ENCODE measurements at regions not wholly inside any gene's neighbourhood (a gene's known extent, or its start where the extent isn't known, plus 50 kb on each side); places are given as distances from the start of the nearest gene placed in this dataset.

DNA sequence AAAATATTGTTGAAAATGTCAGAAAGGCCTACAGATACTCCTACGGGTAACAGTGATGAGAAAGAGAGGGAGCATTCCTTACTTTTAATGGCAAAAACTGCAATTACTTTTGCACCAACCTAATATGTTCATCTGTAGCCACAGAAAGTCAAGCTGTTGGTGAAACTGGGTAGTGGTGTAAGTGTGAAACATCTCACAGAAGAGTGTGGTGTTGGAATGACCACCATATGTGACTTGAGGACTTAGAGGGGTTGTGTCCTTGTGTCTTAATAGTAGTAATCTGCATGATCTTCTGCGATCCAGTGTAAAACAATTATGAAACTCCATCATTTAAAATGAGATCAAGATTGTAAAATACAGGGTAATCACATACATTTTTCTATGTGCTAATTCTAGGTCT is 320.7 kb downstream of the ADGRL2 start:
- TF ChIP-seq, protein P1, sequence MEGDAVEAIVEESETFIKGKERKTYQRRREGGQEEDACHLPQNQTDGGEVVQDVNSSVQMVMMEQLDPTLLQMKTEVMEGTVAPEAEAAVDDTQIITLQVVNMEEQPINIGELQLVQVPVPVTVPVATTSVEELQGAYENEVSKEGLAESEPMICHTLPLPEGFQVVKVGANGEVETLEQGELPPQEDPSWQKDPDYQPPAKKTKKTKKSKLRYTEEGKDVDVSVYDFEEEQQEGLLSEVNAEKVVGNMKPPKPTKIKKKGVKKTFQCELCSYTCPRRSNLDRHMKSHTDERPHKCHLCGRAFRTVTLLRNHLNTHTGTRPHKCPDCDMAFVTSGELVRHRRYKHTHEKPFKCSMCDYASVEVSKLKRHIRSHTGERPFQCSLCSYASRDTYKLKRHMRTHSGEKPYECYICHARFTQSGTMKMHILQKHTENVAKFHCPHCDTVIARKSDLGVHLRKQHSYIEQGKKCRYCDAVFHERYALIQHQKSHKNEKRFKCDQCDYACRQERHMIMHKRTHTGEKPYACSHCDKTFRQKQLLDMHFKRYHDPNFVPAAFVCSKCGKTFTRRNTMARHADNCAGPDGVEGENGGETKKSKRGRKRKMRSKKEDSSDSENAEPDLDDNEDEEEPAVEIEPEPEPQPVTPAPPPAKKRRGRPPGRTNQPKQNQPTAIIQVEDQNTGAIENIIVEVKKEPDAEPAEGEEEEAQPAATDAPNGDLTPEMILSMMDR (IDR thresholded peaks at IDR 0.05) = no peak
- TF ChIP-seq POLR2A (IDR thresholded peaks at IDR 0.05) = no peak

All from right lobe of liver (tissue), 4 donors.